ENCODE measurements at regions not wholly inside any gene's neighbourhood (a gene's known extent, or its start where the extent isn't known, plus 50 kb on each side); places are given as distances from the start of the nearest gene placed in this dataset.
A peak's percentile ranks its signal among the peaks of the same experiment; 100 is the strongest.

- TF ChIP-seq CTCF (IDR thresholded peaks at IDR 0.05; ENCODE audit: borderline replicate concordance) = no peak
- Histone ChIP-seq H3K36me3 (no peaks in the 10 kb centered on the region), H3K27me3 (ENCODE audit: low read depth) (no peaks in the 10 kb centered on the region), H3K4me1 (peaks cover 31% of the 10 kb centered on the region), H3K4me3 (no peak overlapping the region), H3K9me3 (replicated peaks) (no peaks in the 10 kb centered on the region), H3K27ac (replicated peaks) (no peak overlapping the region)
- intact Hi-C loops (cut with micrococcal nuclease) = no loop called here
- DNase-seq = no peak
Measured at GRCh38 chr21:27366646-27367235, 399.9 kb upstream of the ADAMTS5 start.

- H3K4me1 ChIP-seq = peaks cover 24% of the 10 kb centered on the region
- no peaks in the 10 kb centered on the region for H3K36me3 ChIP-seq
- no peaks in the 10 kb centered on the region for H3K27me3 ChIP-seq (ENCODE audit: low read depth)
- H3K4me3 ChIP-seq = no peak overlapping the region
- no peak for DNase-seq
- intact Hi-C loops (cut with micrococcal nuclease) = no loop called here
- no peak overlapping the region for H3K27ac ChIP-seq (replicated peaks)
- TF ChIP-seq CTCF (IDR thresholded peaks at IDR 0.05; ENCODE audit: borderline replicate concordance) = no peak
- H3K9me3 ChIP-seq (replicated peaks) = no peaks in the 10 kb centered on the region
Measured at GRCh38 chr21:27366036-27366435, 399.1 kb upstream of the ADAMTS5 start.

GRCh38 chr21:27365394-27365793, 398.5 kb upstream of the ADAMTS5 start:
- Histone ChIP-seq H3K4me3 (no peak overlapping the region), H3K4me1 (peaks cover 17% of the 10 kb centered on the region), H3K27me3 (ENCODE audit: low read depth) (no peaks in the 10 kb centered on the region), H3K36me3 (no peaks in the 10 kb centered on the region), H3K9me3 (replicated peaks) (no peaks in the 10 kb centered on the region), H3K27ac (replicated peaks) (no peak overlapping the region)
- intact Hi-C loops (cut with micrococcal nuclease) = no loop called here
- no peak for TF ChIP-seq CTCF (IDR thresholded peaks at IDR 0.05; ENCODE audit: borderline replicate concordance)
- no peak for DNase-seq

- no peak overlapping the region for H3K27ac ChIP-seq (replicated peaks)
- no peaks in the 10 kb centered on the region for H3K9me3 ChIP-seq (replicated peaks)
- H3K4me1 ChIP-seq = peaks cover 2% of the 10 kb centered on the region
- TF ChIP-seq CTCF (IDR thresholded peaks at IDR 0.05; ENCODE audit: borderline replicate concordance) = no peak
- H3K36me3 ChIP-seq = no peaks in the 10 kb centered on the region
- intact Hi-C loops (cut with micrococcal nuclease) = no loop called here
- H3K27me3 ChIP-seq (ENCODE audit: low read depth) = no peaks in the 10 kb centered on the region
- no peak for DNase-seq
- no peak overlapping the region for H3K4me3 ChIP-seq
Measured at GRCh38 chr21:27363719-27364477, 397.0 kb upstream of the ADAMTS5 start.

- H3K4me3 ChIP-seq = no peak overlapping the region
- intact Hi-C loops (cut with micrococcal nuclease) = no loop called here
- H3K9me3 ChIP-seq (replicated peaks) = no peaks in the 10 kb centered on the region
- no peak overlapping the region for H3K27ac ChIP-seq (replicated peaks)
- no peaks in the 10 kb centered on the region for H3K27me3 ChIP-seq (ENCODE audit: low read depth)
- peak; percentile 59 for TF ChIP-seq CTCF (IDR thresholded peaks at IDR 0.05; ENCODE audit: borderline replicate concordance)
- no peaks in the 10 kb centered on the region for H3K36me3 ChIP-seq
- DNase-seq = no peak
- H3K4me1 ChIP-seq = no peaks in the 10 kb centered on the region
Measured at GRCh38 chr21:27362249-27362648, 395.4 kb upstream of the ADAMTS5 start.

Measured in left ventricle myocardium inferior (tissue), 1 donor.